Inferior parietal cortex (tissue), 1 donor: ENCODE measurements at regions not wholly inside any gene's neighbourhood (a gene's known extent, or its start where the extent isn't known, plus 50 kb on each side); places are given as distances from the start of the nearest gene placed in this dataset.
"Not testable (repeated sequence)": the region's sequence is repeated elsewhere in the genome, so short reads cannot be mapped to it uniquely, and the experiment has no call there.

Experiments
- DNase-seq: peaks from one replicate; pipeline ENCODE4 v3.0.0-alpha.2; 2016; ENCODE audit errors: extremely low spot score

DNA sequence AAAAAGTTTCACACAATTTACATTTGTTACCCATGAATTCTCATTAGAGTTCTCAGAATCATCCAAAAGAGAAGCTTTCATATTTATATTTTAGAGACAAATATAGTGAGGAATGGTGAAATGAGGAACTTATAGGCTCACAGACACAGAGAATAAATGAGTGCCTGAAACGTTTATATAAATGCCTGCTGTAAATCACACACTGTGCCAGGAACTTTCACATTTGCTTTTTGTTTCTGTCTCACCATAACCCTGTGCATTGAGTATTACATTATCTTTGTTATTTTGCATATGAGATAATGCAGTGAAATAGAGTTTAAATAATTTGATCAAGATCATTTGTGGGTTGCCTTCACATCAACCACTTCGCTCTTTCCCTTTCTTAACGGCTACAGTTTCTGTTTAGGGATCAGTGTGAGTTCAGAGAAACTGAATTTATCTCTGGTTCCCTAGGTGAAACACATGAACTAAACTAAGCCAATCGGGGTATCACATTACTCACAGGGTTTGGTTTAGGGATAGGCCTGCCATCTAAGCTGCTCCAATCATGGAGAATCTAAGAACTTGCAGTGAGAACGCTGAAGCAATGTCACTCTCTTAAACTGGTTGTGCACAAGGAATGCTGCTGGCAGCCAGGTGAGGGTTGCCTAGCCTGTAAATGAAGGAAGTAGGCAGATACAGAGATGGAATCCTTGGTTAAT lies 1339.2 kb upstream of the TENM4 start:
- no peak for DNase-seq

DNA sequence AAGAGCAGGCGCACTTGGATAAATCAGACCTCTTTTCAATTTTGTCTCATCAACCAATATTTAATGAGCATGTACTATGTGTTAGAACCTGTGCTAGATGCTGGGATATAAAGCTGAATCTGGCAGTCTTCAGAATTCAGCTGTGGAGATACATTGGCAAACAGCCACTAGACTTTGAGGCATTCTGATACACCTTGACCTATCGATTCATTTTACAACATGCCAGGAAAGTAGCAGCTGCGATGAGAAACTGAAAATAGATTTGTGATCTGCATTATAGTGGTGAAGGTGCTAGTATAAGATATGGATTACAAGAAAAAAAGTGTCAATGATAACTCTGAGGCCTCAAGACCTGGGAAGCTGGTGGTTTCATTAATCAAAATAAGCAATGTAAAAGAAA lies 1338.1 kb upstream of the TENM4 start:
- no peak for DNase-seq

DNA sequence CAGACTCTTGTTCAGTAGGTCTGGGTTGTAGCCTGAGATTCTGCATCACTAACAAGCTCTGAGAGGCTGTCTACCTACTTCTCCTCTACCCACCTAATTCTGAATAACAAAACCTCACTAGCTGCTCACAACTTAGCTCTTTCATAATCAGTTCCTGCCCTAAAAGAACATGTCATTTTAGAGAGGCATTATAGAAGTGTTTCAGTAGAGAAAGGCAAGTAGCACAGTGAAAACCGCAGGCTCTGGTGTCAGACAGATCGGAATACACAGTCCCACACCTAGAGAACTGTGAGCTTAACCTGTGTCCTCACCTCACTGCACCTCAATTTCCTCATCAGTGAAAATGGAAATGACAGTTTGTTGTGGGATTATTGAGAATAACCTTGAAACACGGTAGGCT lies 1337.6 kb upstream of the TENM4 start:
- DNase-seq: no peak

DNA sequence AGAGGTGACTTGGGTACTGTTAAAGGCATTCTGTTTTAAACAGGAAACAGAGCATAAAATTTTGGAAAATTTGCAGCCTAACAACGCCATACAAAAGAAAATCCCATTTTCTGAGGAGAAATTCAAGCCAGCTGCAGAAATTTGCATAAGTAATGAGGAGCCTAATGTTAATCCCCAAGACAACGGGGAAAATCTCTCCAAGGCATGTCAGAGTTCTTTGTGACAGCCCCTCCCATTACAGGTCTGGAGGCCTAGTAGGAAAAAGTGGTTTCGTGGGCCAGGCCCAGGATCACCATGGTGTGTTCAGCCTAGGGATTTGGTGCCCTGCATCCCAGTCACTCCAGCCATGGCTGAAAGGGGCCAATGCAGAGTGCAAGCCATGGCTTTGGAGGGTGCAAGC lies 1333.1 kb upstream of the TENM4 start:
- DNase-seq: no peak

DNA sequence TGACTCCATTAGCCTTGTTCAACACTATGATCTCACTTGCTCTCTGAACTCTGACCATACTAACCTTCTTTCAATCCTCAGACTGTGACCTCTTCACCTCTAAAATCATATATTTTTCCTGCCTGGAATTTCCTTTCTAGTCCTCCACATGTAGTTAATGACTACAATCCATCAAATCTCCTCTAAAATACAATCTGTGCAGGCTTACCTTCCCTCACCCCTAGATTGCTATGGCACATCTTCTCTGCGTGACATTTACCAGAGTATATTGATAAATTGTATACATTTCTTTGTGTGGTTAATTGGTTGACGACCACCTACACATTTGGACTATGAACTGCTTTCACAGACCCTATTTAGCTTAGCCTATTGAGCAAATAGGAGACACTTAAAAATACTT lies 1330.2 kb upstream of the TENM4 start:
- DNase-seq: no peak

DNA sequence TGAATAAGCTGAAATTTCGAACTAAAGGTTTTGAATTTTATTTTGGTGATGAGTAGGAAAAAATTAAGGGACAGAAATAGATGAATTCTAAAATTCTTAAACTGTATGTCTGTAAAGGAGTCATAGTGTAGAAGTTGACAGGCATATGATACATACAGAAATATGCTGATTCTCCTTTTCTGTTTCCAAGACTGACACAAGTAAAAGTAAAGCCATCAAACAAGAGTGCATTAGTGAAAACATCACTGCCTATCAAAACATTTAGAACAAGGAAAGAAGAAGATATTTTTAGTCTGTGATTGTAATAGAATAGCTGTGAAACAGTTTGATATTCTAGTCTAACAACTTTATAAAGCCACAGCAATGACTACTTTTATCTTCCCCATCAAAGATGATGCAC lies 1318.0 kb upstream of the TENM4 start:
- DNase-seq: no peak

DNA sequence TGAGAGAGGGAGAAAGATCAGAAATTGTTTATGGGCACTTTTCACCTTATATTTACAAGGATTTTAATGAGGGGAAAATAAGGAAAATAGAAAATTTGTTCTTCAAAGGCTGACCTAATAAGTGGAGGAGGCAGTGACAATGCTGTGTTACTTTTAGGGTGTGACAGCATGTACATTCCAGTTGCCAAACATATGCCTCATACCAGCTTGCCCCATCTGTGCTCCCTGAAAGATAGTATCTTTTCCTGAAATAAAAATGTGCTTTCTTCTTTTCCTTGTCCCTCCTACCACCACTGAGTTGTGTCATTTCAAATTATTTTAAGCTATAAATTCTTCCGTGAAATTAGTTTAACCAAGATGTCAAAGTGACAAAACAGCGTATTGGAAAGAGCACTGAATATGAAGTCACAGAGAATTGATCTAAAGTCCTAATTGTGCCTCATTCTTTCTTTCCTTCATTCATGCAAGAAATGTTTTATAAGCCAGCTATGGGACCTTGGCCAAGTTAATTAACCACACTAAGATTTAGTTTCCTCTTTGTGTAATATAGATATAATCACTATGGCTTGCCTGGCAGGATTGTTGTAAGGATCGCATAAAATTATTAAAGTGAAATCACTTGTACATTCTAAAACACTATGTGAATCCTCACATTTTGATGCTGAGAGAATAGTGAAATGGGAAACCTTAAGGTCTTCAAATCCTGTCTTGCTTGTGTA lies 1307.5 kb upstream of the TENM4 start:
- DNase-seq: peak; percentile 27

DNA sequence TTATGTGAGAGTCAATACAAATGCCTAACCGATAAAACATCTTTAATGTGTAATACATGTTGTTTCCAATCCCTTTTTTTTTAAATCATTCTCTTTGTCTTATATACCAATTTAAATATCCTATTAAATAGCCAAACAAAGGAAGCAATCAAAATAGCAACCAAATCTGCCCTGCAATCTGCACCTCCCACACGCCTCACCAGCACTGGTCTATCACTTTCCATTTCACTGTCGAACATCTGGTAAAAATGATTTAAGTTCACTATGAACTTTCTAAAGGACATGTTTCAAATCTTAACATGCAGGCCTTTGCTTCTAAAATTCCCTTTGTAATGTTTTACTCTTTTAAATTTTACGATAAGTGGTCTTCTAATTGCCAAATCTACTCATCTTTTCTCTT lies 1305.5 kb upstream of the TENM4 start:
- no peak for DNase-seq

DNA sequence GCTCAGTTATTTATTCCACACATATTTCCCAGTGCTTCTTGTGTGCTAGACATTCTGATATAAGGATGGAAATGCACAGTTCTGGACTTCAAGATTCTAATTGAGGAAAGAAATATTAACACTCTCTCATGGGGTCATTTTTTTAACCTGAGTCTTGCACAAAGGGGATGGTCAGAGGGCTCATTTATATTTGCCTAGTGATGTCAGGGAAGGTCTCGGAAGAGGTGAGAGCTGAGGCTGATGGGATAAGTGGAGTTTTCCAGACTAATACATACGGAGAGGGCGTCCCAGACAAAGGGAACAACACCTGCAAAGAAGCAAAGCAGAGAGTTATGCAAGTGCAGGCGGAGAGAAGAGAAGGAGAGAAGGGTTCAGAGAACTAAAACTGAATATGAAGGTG lies 1304.6 kb upstream of the TENM4 start:
- no peak for DNase-seq

DNA sequence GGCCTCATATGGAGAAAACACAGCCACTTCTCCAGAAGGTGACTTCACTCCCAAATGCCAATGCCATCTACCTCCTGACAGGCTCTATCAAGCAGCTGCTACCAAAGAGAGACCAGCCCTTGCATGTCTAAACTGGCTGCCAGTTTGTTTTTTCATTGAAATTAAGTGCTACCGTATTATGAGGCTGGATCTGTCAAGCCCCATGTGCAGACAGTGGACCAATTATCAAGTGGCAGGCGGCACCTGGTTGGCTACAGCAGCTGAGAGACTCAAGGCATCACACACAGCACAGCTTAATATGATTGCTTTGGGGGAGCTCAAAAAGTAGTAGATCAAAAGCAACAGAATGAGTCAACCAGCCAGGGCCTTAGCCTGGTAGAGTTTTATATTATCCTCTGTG lies 1293.0 kb upstream of the TENM4 start:
- DNase-seq: no peak

DNA sequence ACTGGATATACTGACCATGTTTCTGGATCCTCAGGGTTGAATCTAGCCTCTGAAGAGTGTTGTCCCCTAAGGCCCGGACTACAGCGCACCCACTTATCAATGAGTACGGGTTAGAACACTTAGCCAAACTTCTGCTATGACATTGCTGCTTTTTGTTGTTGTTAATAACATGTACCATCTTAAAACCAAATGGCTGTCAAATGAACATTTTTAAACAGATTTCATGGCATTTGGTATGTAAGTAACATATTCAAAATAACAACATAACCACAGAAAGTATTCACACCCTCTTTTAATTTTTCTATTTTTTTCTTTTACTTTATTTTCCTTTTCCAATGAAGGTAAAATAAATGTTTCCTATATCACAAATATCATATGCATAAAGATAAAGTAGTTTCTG lies 1292.5 kb upstream of the TENM4 start:
- no peak for DNase-seq

DNA sequence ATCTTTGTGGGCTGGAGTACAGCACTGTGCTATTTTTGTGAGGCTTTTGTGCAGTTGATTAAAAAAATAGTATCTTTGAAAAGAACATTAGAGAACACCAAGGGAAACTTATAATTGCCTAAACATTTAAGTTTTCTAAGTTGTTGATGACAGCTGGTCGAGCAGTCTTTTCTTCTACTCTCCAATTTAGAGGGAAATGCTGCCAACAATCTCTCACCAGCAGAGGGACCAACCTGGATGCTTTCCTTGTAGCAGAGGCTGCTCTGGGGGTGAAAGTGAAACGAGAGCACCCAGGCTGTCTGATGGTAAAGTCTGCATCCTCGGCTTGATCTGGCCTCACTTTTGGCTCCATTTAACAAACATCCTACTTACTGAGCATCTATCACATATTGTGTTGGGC lies 1286.5 kb upstream of the TENM4 start:
- peak; percentile 65 for DNase-seq

DNA sequence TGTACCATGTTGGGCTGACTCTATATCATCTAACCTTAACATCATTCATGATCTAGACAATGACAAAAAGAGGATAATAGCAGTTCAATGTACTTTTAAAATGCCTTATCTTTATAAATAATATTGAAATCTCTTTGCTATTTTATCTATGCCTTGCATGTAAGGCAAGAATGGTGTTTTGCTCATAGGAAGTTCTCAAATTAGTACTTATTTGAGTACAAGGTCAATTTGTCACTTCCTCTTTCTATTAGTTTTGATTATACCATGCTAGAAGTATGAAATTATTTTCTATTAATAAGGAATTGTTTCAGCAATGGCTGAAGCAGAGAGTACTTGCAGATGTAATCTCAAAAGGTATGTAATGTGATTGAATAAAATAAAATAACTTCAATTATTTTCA lies 1285.4 kb upstream of the TENM4 start:
- DNase-seq: no peak

DNA sequence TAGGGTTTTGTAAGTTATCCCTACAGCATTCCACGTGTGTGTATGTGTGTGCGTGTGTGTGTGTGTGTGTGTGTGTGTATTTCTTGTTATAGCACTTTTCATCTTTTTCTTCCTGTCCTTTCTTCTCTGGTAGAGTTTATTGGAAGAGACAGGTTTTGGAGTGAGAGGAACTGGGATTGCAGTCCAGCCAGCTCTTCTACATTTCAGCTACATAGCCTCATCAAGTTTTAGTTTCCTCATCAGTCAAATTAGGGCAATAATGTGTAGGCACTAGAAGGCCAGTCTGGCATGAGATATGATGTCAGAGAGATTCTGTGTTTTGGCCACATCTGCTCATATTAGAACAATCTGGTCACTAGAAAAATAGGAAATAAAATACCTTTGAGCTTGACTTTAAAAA lies 1283.5 kb upstream of the TENM4 start:
- no peak for DNase-seq

DNA sequence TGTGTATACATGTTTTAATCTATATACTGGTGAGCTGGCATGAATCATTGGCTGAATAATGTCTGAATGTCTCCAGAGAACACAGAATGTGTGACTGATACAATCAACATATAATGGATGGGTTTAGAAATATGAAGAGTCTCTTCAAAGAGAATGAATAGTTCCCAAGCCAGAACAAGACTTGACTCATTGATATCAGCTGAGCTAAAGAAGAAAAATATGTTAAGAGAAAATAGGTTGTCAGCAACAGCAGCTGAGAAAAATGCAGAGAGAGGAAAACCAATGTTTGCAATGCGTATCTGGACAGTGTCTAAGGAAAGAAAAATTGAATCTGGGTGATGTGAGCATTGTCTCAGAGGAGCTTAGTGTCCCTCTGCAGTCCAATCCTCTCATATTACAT lies 1281.8 kb upstream of the TENM4 start:
- peak; percentile 58 for DNase-seq

DNA sequence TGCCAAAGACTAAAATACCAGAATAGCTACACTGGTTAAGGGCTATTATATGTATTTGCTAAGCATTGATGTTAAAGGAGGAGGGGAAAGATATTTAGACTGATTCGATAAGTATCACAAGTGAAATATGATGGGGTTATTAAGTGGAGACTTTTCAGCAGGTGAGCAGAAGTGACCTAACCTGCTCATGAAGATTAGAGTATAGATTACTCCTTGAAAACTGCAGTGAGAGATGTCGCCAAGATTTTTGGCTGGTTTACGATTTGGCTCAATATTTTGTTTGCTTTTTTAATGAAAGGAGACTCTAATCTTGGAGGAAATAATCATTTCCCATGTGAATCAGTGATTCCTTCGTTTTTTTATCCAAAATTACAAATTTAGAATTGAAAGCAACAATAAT lies 1279.5 kb upstream of the TENM4 start:
- DNase-seq: no peak

DNA sequence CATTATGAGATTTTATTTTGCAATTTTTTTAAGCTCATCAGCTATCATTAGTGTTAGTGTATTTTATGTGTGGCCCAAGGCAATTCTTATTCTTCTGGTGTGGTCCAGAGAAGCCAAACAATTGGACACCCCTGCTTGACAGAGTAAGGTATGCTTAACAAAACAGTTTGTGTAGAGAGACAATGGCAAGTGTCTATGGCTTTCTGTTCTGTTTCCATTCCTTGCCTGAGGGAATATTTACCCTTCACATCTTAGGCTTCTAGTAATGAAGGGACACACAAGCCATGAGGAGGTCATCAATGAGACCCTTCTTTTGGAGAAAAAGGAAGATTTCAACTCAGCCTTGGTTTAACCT lies 1278.4 kb upstream of the TENM4 start:
- no peak for DNase-seq

DNA sequence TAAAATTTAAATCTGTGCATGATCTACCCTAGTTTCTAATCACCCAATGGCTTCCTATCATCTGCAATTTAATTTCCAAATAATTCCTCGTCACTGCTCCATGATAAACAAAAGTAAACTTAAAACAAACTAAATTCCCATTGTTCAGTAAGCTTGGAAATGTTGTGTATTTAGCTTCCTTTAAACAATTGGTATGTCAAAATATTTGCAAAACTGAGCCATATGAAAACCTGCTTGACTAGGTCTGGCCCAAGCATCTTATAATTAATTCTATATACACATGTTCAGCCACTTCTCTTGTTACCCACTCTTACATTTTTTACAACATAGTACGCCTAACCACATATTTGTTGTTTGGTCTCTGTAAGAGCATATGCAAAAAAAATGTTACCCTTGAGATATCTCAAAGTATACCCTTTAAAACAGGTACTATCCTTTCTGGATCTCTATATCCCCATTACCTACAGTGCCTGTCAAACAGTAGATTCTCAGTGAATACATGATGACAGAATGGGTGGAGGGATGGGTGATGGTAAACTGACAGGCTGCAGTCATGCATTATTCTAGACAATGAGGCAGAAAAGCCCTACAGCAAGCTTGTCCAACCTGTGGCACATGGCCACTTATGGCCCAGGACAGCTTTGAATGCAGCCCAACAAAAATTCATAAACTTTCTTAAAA lies 1277.9 kb upstream of the TENM4 start:
- DNase-seq: no peak

DNA sequence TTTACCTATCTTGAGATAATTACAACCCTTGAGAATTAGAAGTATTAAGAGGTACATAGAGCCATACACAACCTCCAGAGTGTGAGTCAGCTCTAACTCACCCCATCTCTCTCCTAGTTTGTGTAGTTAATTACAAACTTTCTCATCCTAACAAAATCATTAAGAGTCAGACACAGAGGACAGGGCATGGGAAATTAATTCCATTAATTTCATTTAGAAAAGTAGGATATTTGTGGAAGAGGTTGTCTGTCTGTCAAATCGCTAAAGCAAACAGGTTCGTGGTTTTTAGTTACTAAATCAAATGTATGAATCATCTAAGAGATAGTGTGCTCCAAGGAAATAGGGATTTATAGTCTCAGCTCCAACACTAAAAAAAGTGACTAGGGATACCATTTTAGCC lies 1261.4 kb upstream of the TENM4 start:
- no peak for DNase-seq

DNA sequence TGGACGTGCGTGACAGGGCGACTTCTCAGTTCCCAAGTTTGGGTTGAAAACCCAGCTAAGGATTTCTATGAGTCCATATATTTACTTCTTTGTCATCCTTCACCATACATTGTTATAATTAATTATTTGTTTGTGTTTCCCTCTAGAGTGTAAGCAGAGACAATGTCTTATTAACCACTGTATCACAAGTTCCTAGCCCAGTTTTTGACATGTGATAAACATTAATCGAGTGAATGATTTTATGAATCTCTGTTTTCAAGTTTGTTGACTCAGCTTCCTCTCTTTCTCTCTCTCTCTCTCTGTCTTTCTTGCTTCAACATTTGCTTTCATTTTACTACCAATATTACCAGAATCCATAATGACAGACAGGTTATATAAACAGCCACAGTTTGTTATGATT lies 1259.6 kb upstream of the TENM4 start:
- DNase-seq: no peak

DNA sequence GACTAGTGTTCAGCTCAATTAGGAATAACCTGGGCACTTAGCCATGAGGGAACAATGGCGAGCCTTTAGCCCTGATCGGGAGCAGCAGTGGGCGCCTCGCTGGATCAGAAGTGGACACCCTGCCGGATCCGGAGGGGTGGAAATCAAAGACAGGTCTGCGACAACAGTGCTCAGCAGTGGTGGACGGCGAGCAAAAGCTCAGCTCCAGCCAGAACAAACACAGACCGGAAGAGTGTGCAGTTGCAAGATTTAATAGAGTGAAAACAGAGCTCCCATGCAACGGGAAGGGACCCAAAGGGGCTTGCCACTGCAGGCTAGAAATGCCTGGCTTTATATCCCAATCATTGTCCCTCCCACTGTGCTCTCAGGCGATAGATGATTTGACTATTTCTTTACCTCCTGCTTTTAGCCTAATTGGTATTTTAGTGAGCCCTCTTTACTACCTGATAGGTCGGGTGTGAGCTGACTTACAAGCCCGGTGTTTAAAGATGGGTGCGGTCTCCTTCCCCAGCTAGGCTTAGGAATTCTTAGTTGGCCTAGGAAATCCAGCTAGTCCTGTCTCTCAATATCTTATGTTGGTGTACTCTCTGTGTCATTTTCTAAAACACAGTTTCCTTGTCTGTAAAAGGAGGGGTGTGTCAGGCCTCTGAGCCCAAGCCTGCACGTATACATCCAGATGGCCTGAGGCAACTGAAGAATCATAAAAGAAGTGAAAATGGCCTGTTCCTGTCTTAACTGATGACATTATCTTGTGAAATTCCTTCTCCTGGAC lies 1258.8 kb upstream of the TENM4 start:
- DNase-seq: not testable (repeated sequence)

DNA sequence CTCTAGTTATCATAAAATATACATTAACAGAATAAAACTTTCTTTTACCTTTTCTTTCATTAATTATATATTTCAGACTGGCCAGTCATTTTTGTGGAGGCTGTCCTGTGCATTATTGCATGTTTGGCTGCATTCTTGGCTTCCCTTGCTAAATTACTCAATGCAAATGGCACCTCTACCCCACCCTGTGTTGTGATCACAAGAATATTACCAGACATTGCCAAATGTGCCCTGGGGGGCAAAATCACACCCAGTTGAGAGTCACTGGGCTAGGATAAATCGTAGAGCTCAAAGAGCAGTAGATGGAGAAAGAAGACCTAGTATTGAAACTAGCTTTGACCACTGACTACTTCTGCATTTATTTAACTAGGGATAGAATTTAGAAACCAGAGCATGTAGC lies 1257.8 kb upstream of the TENM4 start:
- no peak for DNase-seq

DNA sequence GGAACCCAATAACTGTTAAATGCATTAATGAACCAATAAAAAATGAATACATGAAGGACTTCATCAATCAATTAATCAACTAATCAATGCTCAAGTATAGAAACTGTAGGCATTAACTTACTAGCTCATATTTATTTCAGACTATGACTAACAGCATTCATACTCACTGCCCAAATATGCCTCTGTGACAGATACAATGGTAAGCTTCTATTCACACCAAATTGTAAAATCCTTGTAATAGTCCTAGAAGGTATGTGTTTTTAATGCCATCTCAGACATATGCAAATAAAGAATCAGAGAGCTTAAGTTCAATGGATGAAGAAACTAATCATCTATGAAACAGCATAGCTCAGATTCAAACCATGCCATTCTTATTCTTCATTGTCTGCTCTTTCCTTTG lies 1253.6 kb upstream of the TENM4 start:
- DNase-seq: no peak
